Nephron progenitor cell (in vitro differentiated cells): ENCODE measurements at regions not wholly inside any gene's neighbourhood (a gene's known extent, or its start where the extent isn't known, plus 50 kb on each side); places are given as distances from the start of the nearest gene placed in this dataset.
"Not testable (repeated sequence)": the region's sequence is repeated elsewhere in the genome, so short reads cannot be mapped to it uniquely, and the experiment has no call there.

Experiments used
- DNase-seq: peaks from one replicate; pipeline ENCODE4 v3.0.0; 2021
- H3K27ac Mint-ChIP-seq: 2 replicates; pipeline ENCODE4 v1.8.0; 2021; ENCODE audit warnings: mild to moderate bottlenecking, moderate library complexity, mixed read lengths
- H3K27me3 Mint-ChIP-seq: 2 replicates; pipeline ENCODE4 v1.8.0; 2021; ENCODE audit warnings: mild to moderate bottlenecking, low read depth, mixed read lengths; ENCODE audit not compliant: poor library complexity
- H3K36me3 Mint-ChIP-seq: 2 replicates; pipeline ENCODE4 v1.8.0; 2021; ENCODE audit warnings: low read depth, mixed read lengths
- H3K4me1 Mint-ChIP-seq: 2 replicates; pipeline ENCODE4 v1.8.0; 2021; ENCODE audit warnings: mixed read lengths
- H3K4me3 Mint-ChIP-seq: 2 replicates; pipeline ENCODE4 v1.8.0; 2021; ENCODE audit warnings: mild to moderate bottlenecking, moderate library complexity, mixed read lengths
- H3K9me3 Mint-ChIP-seq: 2 replicates; pipeline ENCODE4 v1.8.0; 2021; ENCODE audit warnings: mild to moderate bottlenecking, moderate library complexity, mixed read lengths
- CTCF ChIP-seq: fragments of 200-600 bp; sonication (generic); IDR thresholded peaks from 2 replicates; pipeline ENCODE4 v1.5.0; 2021; ENCODE audit warnings: antibody characterized with exemption

DNA sequence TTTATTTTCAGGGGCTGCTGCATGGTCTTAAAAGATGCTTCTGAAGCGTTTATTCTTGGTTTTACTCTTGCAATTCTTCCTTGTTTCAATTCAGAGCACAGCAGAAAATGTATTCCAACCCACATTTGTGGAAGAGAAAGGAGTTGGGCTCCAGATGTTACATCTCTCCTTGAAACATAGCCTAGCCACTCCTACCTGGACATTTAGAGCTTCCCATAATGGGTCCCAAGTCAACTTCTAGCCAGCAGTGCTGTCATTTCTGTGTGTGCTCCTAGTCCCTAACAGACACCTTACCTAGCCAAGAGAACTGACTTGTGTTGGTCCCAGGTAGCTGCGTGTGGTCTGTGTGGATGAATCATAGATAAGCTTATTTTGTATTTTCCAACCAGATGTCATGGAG is 61.2 kb upstream of the ANKRD55 start:
- Mint-ChIP-seq H3K9me3 (peaks cover 25% of the 10 kb centered on the region), H3K4me1 (no peaks in the 10 kb centered on the region), H3K27ac (no peak overlapping the region), H3K27me3 (peaks cover 12% of the 10 kb centered on the region), H3K36me3 (no peaks in the 10 kb centered on the region), H3K4me3 (no peak overlapping the region)
- DNase-seq, result no peak
- TF ChIP-seq CTCF, result no peak

DNA sequence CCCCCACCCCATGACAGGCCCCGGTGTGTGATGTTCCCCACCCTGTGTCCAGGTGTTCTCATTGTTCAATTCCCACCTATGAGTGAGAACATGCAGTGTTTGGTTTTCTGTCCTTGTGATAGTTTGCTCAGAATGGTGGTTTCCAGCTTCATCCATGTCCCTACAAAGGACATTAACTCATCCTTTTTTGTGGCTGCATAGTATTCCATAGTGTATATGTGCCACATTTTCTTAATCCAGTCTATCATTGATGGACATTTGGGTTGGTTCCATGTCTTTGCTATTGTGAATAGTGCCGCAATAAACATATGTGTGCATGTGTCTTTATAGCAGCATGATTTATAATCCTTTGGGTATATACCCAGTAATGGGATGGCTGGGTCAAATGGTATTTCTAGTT is 59.7 kb upstream of the ANKRD55 start:
- H3K4me3 Mint-ChIP-seq, H3K27ac Mint-ChIP-seq, H3K4me1 Mint-ChIP-seq, DNase-seq, H3K36me3 Mint-ChIP-seq: not testable (repeated sequence)
- Mint-ChIP-seq H3K9me3 (peaks cover 25% of the 10 kb centered on the region), H3K27me3 (peaks cover 12% of the 10 kb centered on the region)

- no peak overlapping the region for H3K27ac Mint-ChIP-seq
Observed at GRCh38 chr5:56291661-56292374, 58.7 kb upstream of the ANKRD55 start.

GRCh38 chr5:56291079-56291643 is 58.0 kb upstream of the ANKRD55 start:
- TF ChIP-seq CTCF, result no peak
- H3K4me1 Mint-ChIP-seq, result no peaks in the 10 kb centered on the region
- no peaks in the 10 kb centered on the region for H3K36me3 Mint-ChIP-seq
- peaks cover 12% of the 10 kb centered on the region for H3K27me3 Mint-ChIP-seq
- no peak overlapping the region for H3K27ac Mint-ChIP-seq
- no peak for DNase-seq
- H3K9me3 Mint-ChIP-seq, result peaks cover 20% of the 10 kb centered on the region
- no peak overlapping the region for H3K4me3 Mint-ChIP-seq

More at GRCh38 chr5:56291661-56292374, 58.7 kb upstream of the ANKRD55 start:
- Mint-ChIP-seq H3K4me3 (no peak overlapping the region), H3K9me3 (peaks cover 25% of the 10 kb centered on the region), H3K36me3 (no peaks in the 10 kb centered on the region), H3K27me3 (peaks cover 12% of the 10 kb centered on the region), H3K4me1 (no peaks in the 10 kb centered on the region)
- DNase-seq, result no peak
- no peak for TF ChIP-seq CTCF

DNA sequence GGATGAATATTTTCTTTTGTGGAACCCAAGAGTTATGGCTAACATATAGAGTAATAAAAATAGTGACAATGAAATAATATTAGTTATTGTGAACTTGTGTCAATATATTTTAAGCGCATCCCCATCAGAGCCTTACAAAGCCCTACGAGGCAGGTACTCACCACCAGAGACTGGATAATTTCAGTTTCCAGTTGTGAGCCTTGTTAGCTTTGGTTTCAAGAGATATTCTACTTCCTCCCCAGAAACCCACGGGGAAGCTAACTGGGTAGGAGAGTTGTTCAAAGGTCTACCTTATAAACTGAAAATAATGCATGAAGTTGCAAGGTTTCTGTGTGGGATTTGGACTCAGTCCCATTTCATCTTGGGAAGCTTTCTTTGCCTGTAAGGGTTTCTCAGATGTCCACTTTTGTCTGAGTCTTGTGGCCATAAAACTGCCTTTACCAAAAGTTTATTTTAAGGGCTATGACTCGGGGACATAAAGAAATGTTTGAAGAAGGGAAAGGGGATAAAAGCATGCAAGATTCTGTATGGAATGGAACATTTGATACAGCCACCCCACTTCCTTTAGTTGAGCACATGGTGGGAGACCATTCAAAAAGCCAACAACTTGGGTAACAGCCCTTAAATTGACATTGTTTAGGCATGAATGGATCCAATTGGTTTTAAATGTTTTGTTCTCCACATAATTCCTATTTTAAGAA is 57.4 kb upstream of the ANKRD55 start:
- H3K27ac Mint-ChIP-seq, result no peak overlapping the region
- no peaks in the 10 kb centered on the region for H3K4me1 Mint-ChIP-seq
- H3K36me3 Mint-ChIP-seq, result no peaks in the 10 kb centered on the region
- no peak for TF ChIP-seq CTCF
- H3K27me3 Mint-ChIP-seq, result peaks cover 12% of the 10 kb centered on the region
- H3K9me3 Mint-ChIP-seq, result peaks cover 15% of the 10 kb centered on the region
- no peak for DNase-seq
- no peak overlapping the region for H3K4me3 Mint-ChIP-seq

DNA sequence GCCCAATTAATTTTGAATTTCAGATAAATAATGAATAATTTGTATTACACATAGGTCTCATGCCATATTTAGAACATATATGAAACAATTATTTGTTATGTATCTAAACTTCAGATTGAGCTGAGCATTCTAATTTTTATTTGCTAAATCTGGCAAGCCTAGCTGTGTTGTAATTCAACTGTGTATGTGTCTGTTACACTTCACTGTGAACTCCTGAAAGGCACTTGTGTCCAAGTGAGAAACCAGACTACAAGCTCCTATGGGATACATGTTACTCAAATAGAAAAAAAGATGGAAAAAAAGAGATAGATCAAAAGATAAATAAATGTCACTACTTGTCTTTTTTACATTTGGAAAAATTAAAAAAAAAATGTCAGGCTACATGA is 56.5 kb upstream of the ANKRD55 start:
- Mint-ChIP-seq H3K27ac (no peak overlapping the region), H3K36me3 (no peaks in the 10 kb centered on the region), H3K4me1 (no peaks in the 10 kb centered on the region), H3K4me3 (no peak overlapping the region), H3K27me3 (peaks cover 12% of the 10 kb centered on the region), H3K9me3 (peaks cover 15% of the 10 kb centered on the region)
- no peak for DNase-seq
- TF ChIP-seq CTCF, result no peak
